ENCODE measurements at regions not wholly inside any gene's neighbourhood (a gene's known extent, or its start where the extent isn't known, plus 50 kb on each side); places are given as distances from the start of the nearest gene placed in this dataset.

- no peak for DNase-seq (ENCODE audit: low spot score)
- no peak for TF ChIP-seq CTCF (IDR thresholded peaks at IDR 0.05; ENCODE audit: borderline replicate concordance, control extremely low read depth, extremely low read depth, insufficient read depth, missing control alignments)
- in situ Hi-C loops (cut with MboI; ENCODE audit: low sequenced_read_pairs, unreplicated experiment), result no loop called here
Observed at GRCh38 chr3:27574438-27574795, 90.2 kb upstream of the SLC4A7 start.

GRCh38 chr3:27573780-27574437 is 89.7 kb upstream of the SLC4A7 start:
- in situ Hi-C loops (cut with MboI; ENCODE audit: low sequenced_read_pairs, unreplicated experiment), result no loop called here
- DNase-seq (ENCODE audit: low spot score), result no peak
- TF ChIP-seq CTCF (IDR thresholded peaks at IDR 0.05; ENCODE audit: borderline replicate concordance, control extremely low read depth, extremely low read depth, insufficient read depth, missing control alignments), result no peak

- no peak for TF ChIP-seq CTCF (IDR thresholded peaks at IDR 0.05; ENCODE audit: borderline replicate concordance, control extremely low read depth, extremely low read depth, insufficient read depth, missing control alignments)
- DNase-seq (ENCODE audit: low spot score), result no peak
- in situ Hi-C loops (cut with MboI; ENCODE audit: low sequenced_read_pairs, unreplicated experiment), result no loop called here
Observed at GRCh38 chr3:27573138-27573537, 89.0 kb upstream of the SLC4A7 start.

GRCh38 chr3:27571345-27571744 is 87.2 kb upstream of the SLC4A7 start:
- no peak for DNase-seq (ENCODE audit: low spot score)
- in situ Hi-C loops (cut with MboI; ENCODE audit: low sequenced_read_pairs, unreplicated experiment), result no loop called here
- no peak for TF ChIP-seq CTCF (IDR thresholded peaks at IDR 0.05; ENCODE audit: borderline replicate concordance, control extremely low read depth, extremely low read depth, insufficient read depth, missing control alignments)

- in situ Hi-C loops (cut with MboI; ENCODE audit: low sequenced_read_pairs, unreplicated experiment), result no loop called here
- no peak for TF ChIP-seq CTCF (IDR thresholded peaks at IDR 0.05; ENCODE audit: borderline replicate concordance, control extremely low read depth, extremely low read depth, insufficient read depth, missing control alignments)
- DNase-seq (ENCODE audit: low spot score), result no peak
Observed at GRCh38 chr3:27570421-27571106, 86.4 kb upstream of the SLC4A7 start.

GRCh38 chr3:27568393-27568792 is 84.2 kb upstream of the SLC4A7 start:
- in situ Hi-C loops (cut with MboI; ENCODE audit: low sequenced_read_pairs, unreplicated experiment), result no loop called here
- DNase-seq (ENCODE audit: low spot score), result no peak
- no peak for TF ChIP-seq CTCF (IDR thresholded peaks at IDR 0.05; ENCODE audit: borderline replicate concordance, control extremely low read depth, extremely low read depth, insufficient read depth, missing control alignments)
